Lung (tissue), 11 donors: ENCODE measurements at regions not wholly inside any gene's neighbourhood (a gene's known extent, or its start where the extent isn't known, plus 50 kb on each side); places are given as distances from the start of the nearest gene placed in this dataset.

ENCODE experiments used
- ATAC-seq: fragments of 200-7000 bp; cut with Tn5 transposase; one replicate; pipeline ENCODE4 v1.9.1; 2020; ENCODE audit warnings: moderate number of reproducible peaks; ENCODE audit not compliant: insufficient read depth, low FRiP score
- DNase-seq, 3 donors: peaks; one replicate each; pipeline ENCODE4 v3.0.0-alpha.2; 2013 to 2017
- H3K27ac ChIP-seq, 2 donors: one replicate each; pipeline ENCODE4 v1.5.1; 2013; ENCODE audit warnings: mild to moderate bottlenecking in 2 of 2, moderate library complexity in 2 of 2, control low read depth in 1 of 2, inconsistent platforms in 1 of 2, low read depth in 1 of 2, low read length in 1 of 2
- H3K27me3 ChIP-seq, 3 donors: one replicate each; pipeline ENCODE4 v1.5.1; 2013; ENCODE audit warnings: low read length in 2 of 3; ENCODE audit not compliant: control insufficient read depth in 3 of 3, insufficient read depth in 3 of 3
- H3K36me3 ChIP-seq, 4 donors: one replicate each; pipeline ENCODE4 v1.5.1; 2013; ENCODE audit warnings: low read length in 4 of 4, mild to moderate bottlenecking in 1 of 4, moderate library complexity in 1 of 4; ENCODE audit not compliant: control insufficient read depth in 4 of 4, insufficient read depth in 4 of 4
- H3K4me1 ChIP-seq, 5 donors: one replicate each; pipeline ENCODE4 v1.5.1; 2013; ENCODE audit warnings: low read length in 5 of 5, mild to moderate bottlenecking in 2 of 5, moderate library complexity in 1 of 5; ENCODE audit not compliant: control insufficient read depth in 5 of 5, insufficient read depth in 5 of 5
- H3K4me3 ChIP-seq: one replicate; pipeline ENCODE4 v1.5.1; 2013; ENCODE audit warnings: mild to moderate bottlenecking, control low read depth, moderate library complexity
- H3K9ac ChIP-seq, 2 donors: one replicate each; pipeline ENCODE4 v1.5.1; 2013; ENCODE audit warnings: low read length in 2 of 2, control low read depth in 1 of 2; ENCODE audit not compliant: insufficient read depth in 1 of 2
- H3K9me3 ChIP-seq, 4 donors: one replicate each; pipeline ENCODE4 v1.5.1; 2013; ENCODE audit warnings: low read length in 3 of 4, mild to moderate bottlenecking in 1 of 4, moderate library complexity in 1 of 4; ENCODE audit not compliant: control insufficient read depth in 4 of 4, insufficient read depth in 3 of 4
- CTCF ChIP-seq: IDR thresholded peaks from 2 replicates; pipeline ENCODE4 v1.5.1; 2012; ENCODE audit warnings: mild to moderate bottlenecking; ENCODE audit errors: control extremely low read depth, extremely low read depth
- WGBS, 2 donors: extraction: QIAGEN DNeasy Blood & Tissue Kit; methylation state at CpG; one replicate each; pipeline ENCODE4 v1.1.7; 2013; 5-methylcytosine and 5-hydroxymethylcytosine counted together
- donor health status: control.
- donor health status: control.
- donor health status: Bipolar disorder and iron deficiency.
- donor health status: healthy.
- donor health status: DM: yes; HTN: yes; CAD: no.

GRCh38 chr3:109597444-109597843, 260.1 kb upstream of the DPPA4 start:
- Histone ChIP-seq H3K27ac (no peak overlapping the region), H3K4me3 (no peak overlapping the region), H3K27me3 (no peaks in the 10 kb centered on the region), H3K4me1 (no peaks in the 10 kb centered on the region), H3K9ac (no peak overlapping the region), H3K9me3 (peaks cover 0 to 7% (median under 1%) of the 10 kb centered on the region in 4 donors), H3K36me3 (no peaks in the 10 kb centered on the region)
- ATAC-seq (no peak), DNase-seq (no peak)
- WGBS, 2 donors, result 42 to 53% methylated on average over 3 of the region's 3 CpGs
- no peak for TF ChIP-seq CTCF

- WGBS, 2 donors, result 74 to 78% methylated on average over 1 of the region's 1 CpG
- H3K4me3 ChIP-seq, result no peak overlapping the region
- H3K9me3 ChIP-seq, result no peaks in the 10 kb centered on the region
- no peak for ATAC-seq
- no peak overlapping the region for H3K9ac ChIP-seq
- TF ChIP-seq CTCF, result no peak
- H3K4me1 ChIP-seq, result no peaks in the 10 kb centered on the region
- no peaks in the 10 kb centered on the region for H3K36me3 ChIP-seq
- DNase-seq, result no peak
- H3K27me3 ChIP-seq, result no peaks in the 10 kb centered on the region
- no peak overlapping the region for H3K27ac ChIP-seq
Measured at GRCh38 chr3:109607897-109608296, 270.6 kb upstream of the DPPA4 start.

GRCh38 chr3:109608574-109608973, 271.2 kb upstream of the DPPA4 start:
- ATAC-seq (no peak), DNase-seq (no peak)
- H3K9ac ChIP-seq, result no peak overlapping the region
- no peaks in the 10 kb centered on the region for H3K36me3 ChIP-seq
- no peak for TF ChIP-seq CTCF
- no peaks in the 10 kb centered on the region for H3K4me1 ChIP-seq
- H3K27me3 ChIP-seq, result no peaks in the 10 kb centered on the region
- H3K9me3 ChIP-seq, result no peaks in the 10 kb centered on the region
- H3K27ac ChIP-seq, result no peak overlapping the region
- H3K4me3 ChIP-seq, result no peak overlapping the region
- WGBS, 2 donors, result 73 to 77% methylated on average over 9 of the region's 9 CpGs

GRCh38 chr3:109618766-109619378, 281.5 kb upstream of the DPPA4 start:
- H3K4me3 ChIP-seq, result no peak overlapping the region
- H3K27ac ChIP-seq, result no peak overlapping the region
- H3K27me3 ChIP-seq, result no peaks in the 10 kb centered on the region
- no peak overlapping the region for H3K9ac ChIP-seq
- ATAC-seq (no peak), DNase-seq (no peak)
- 59 to 67% methylated on average over 2 of the region's 2 CpGs for WGBS, 2 donors
- no peaks in the 10 kb centered on the region for H3K36me3 ChIP-seq
- no peaks in the 10 kb centered on the region for H3K4me1 ChIP-seq
- H3K9me3 ChIP-seq, result peaks cover 0 to 3% (median under 1%) of the 10 kb centered on the region in 4 donors
- TF ChIP-seq CTCF, result no peak
